ENCODE measurements at regions not wholly inside any gene's neighbourhood (a gene's known extent, or its start where the extent isn't known, plus 50 kb on each side); places are given as distances from the start of the nearest gene placed in this dataset.

DNA sequence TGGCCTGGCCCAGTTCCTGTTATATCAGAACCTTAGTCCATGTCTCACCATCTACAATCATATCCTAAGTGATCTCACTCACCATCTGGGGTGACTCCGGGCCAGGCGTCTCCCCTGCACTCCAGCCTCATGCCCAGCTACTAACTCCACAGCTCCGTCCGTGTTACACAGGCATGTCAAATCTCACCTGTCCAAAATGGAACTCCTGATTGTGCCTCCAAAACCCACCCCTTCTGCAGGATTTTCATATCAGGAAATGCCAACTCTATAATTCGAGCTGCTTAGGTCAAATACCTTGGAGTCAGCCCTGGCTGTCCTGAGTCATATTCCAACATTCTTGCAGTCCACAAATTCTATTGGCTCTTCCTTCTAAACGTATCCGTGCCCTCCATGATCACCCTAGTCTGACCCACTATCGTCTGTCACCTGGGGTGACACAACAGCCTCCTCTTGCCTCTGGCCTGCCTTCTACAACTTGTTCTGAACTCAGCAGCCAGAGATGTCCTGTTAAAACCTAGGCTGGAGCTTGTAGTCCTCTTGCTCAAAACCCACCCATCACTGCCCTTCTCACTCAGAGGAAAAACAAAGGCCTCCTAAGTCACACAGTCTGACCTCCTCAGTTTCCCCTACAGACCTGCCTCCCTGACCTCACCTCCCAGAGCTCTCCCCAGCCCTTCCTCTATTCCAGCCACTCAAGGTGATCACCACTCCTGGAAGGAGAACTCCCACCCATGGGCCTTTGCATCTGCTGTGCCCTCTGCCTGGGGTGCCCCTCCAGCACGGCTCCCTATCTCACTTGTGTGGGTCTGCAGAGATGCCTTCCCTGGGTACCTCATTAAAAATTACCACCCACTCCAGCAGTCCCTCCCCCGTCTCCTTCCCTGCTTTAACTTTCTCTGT lies 85.3 kb upstream of the SIRPA start:
- ATAC-seq: peak; percentile 45

DNA sequence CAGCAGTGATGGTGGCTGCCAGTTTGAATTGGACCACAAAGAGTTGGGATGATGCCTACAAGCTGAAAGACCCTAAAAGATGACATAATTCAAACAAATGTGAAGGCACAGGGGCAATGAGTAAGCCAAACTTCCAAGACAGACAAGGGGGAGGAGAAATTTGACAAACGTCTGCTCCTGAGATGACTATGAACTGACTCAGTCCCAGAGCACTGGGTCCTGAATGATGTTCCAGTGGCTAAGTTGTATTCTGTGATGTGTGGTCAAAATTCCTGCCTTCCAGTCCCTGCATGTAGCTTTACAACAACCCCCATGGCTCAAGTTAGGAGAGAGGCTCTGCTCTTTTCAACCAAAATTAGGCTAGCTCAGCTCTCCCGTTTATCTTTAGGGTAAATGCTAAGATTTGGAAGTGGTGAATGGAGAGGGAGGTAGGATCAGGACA lies 86.1 kb upstream of the SIRPA start:
- Histone ChIP-seq H3K4me3 (ENCODE audit: low read length) (peak overlapping the region; percentile 15; the same call in 1 of the 2 replicates), H3K27ac (ENCODE audit: low read length) (peak overlapping the region; percentile 84), H3K9me3 (ENCODE audit: low read length) (no peaks in the 10 kb centered on the region), H3K9ac (ENCODE audit: low read length) (peak overlapping the region; percentile 27), H3K27me3 (ENCODE audit: low read length) (no peaks in the 10 kb centered on the region), H3K36me3 (ENCODE audit: low read depth, low read length) (no peaks in the 10 kb centered on the region), H3K4me2 (ENCODE audit: low read length) (peak overlapping the region; percentile 64), H3K79me2 (ENCODE audit: low read length) (no peaks in the 10 kb centered on the region), H3K9me2 (replicated peaks; ENCODE audit: low read length) (no peaks in the 10 kb centered on the region), H3F3A (ENCODE audit: low read length, unreplicated experiment) (no peaks in the 10 kb centered on the region), H2AFZ (ENCODE audit: low read length) (no peak overlapping the region), H3K4me1 (ENCODE audit: insufficient read depth, low read length) (peaks cover 50% of the 10 kb centered on the region), H4K20me1 (ENCODE audit: low read length) (no peaks in the 10 kb centered on the region)
- TF ChIP-seq EZH2phosphoT487 (IDR thresholded peaks at IDR 0.05; ENCODE audit: borderline replicate concordance, low read length): no peak
- no peak for TF ChIP-seq EZH2 (IDR thresholded peaks at IDR 0.05; ENCODE audit: low read length, unreplicated experiment)
- TF ChIP-seq, protein P1, sequence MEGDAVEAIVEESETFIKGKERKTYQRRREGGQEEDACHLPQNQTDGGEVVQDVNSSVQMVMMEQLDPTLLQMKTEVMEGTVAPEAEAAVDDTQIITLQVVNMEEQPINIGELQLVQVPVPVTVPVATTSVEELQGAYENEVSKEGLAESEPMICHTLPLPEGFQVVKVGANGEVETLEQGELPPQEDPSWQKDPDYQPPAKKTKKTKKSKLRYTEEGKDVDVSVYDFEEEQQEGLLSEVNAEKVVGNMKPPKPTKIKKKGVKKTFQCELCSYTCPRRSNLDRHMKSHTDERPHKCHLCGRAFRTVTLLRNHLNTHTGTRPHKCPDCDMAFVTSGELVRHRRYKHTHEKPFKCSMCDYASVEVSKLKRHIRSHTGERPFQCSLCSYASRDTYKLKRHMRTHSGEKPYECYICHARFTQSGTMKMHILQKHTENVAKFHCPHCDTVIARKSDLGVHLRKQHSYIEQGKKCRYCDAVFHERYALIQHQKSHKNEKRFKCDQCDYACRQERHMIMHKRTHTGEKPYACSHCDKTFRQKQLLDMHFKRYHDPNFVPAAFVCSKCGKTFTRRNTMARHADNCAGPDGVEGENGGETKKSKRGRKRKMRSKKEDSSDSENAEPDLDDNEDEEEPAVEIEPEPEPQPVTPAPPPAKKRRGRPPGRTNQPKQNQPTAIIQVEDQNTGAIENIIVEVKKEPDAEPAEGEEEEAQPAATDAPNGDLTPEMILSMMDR (conservative IDR thresholded peaks at IDR 0.05; ENCODE audit: low read depth, low read length): no peak
- ChIA-PET CTCF (no interaction called here), POLR2A (ENCODE audit: unreplicated experiment) (no interaction called here)
- BruUV-seq (replicated peaks): no TSS peak
- peak; percentile 85 for ATAC-seq
- peak; percentile 94 for DNase-seq
- intact Hi-C loops (cut with micrococcal nuclease): loop anchor here (10.0 kb wide), 2 partner anchors 136 to 296 kb away; partner anchors contain the start of gene STK35

More for the DNA sequence above, 85.3 kb upstream of the SIRPA start:
- no peak overlapping the region for H2AFZ ChIP-seq (ENCODE audit: low read length)
- peak overlapping the region; percentile 27 for H3K9ac ChIP-seq (ENCODE audit: low read length)
- H3K9me2 ChIP-seq (replicated peaks; ENCODE audit: low read length): no peaks in the 10 kb centered on the region
- peak; percentile 80 for DNase-seq
- no TSS peak for BruUV-seq (replicated peaks)
- H3K27me3 ChIP-seq (ENCODE audit: low read length): no peaks in the 10 kb centered on the region
- peak overlapping the region; percentile 84 for H3K27ac ChIP-seq (ENCODE audit: low read length)
- TF ChIP-seq, protein P1 (conservative IDR thresholded peaks at IDR 0.05; ENCODE audit: low read depth, low read length): no peak
- TF ChIP-seq EZH2phosphoT487 (IDR thresholded peaks at IDR 0.05; ENCODE audit: borderline replicate concordance, low read length) (no peak), EZH2 (IDR thresholded peaks at IDR 0.05; ENCODE audit: low read length, unreplicated experiment) (no peak)
- peak overlapping the region; percentile 15; the same call in 1 of the 2 replicates for H3K4me3 ChIP-seq (ENCODE audit: low read length)
- H3K4me2 ChIP-seq (ENCODE audit: low read length): peak overlapping the region; percentile 64
- H3K79me2 ChIP-seq (ENCODE audit: low read length): no peaks in the 10 kb centered on the region
- ChIA-PET CTCF (interaction anchor here (0.8 kb wide), 1 partner anchor 33 kb away, joined by 3 read pairs; no protein-coding TSS in a partner anchor), POLR2A (ENCODE audit: unreplicated experiment) (no interaction called here)
- H3F3A ChIP-seq (ENCODE audit: low read length, unreplicated experiment): no peaks in the 10 kb centered on the region
- peaks cover 50% of the 10 kb centered on the region for H3K4me1 ChIP-seq (ENCODE audit: insufficient read depth, low read length)
- no peaks in the 10 kb centered on the region for H4K20me1 ChIP-seq (ENCODE audit: low read length)
- no peaks in the 10 kb centered on the region for H3K9me3 ChIP-seq (ENCODE audit: low read length)
- intact Hi-C loops (cut with micrococcal nuclease): loop anchor here (10.0 kb wide), 2 partner anchors 135 to 295 kb away; partner anchors contain the start of gene STK35
- H3K36me3 ChIP-seq (ENCODE audit: low read depth, low read length): no peaks in the 10 kb centered on the region

Measured in PC-3 (cell line).